PC-3 (cell line): ENCODE measurements at regions not wholly inside any gene's neighbourhood (a gene's known extent, or its start where the extent isn't known, plus 50 kb on each side); places are given as distances from the start of the nearest gene placed in this dataset.

Source experiments
- ATAC-seq: fragments of 200-7000 bp; cut with Tn5 transposase; 2 replicates; pipeline ENCODE4 v1.9.1; 2020; ENCODE audit warnings: mild to moderate bottlenecking, moderate library complexity
- BruUV-seq: library from RNA; stranded (reverse); fragments of 400-500 nt; replicated peaks from 2 replicates; lab custom pipeline; 2021; lab: Mats Ljungman, UMichigan
- CTCF ChIA-PET: fragments of 300-600 bp; sonication (Branson Sonifier 250); formaldehyde crosslinking; loops from one replicate; lab custom pipeline; 2022; ENCODE audit warnings: antibody characterized with exemption; lab: Charles Lee
- POLR2A ChIA-PET: fragments of 300-600 bp; sonication (Branson Sonifier 250); formaldehyde crosslinking; loops from one replicate; lab custom pipeline; 2022; ENCODE audit warnings: antibody characterized with exemption; ENCODE audit not compliant: unreplicated experiment; lab: Charles Lee
- DNase-seq: peaks from one replicate; pipeline ENCODE4 v3.0.0-alpha.2; 2015
- H2AFZ ChIP-seq: fragments of 300-600 bp; sonication (generic); 2 replicates; pipeline ENCODE4 v1.6.0; 2016; ENCODE audit warnings: antibody characterized with exemption, low read length
- H3F3A ChIP-seq: fragments of 300-600 bp; sonication (generic); one replicate; pipeline ENCODE4 v1.6.0; 2017; ENCODE audit warnings: antibody characterized with exemption, low read length, control low read depth, mild to moderate bottlenecking; ENCODE audit not compliant: unreplicated experiment
- H3K27ac ChIP-seq: fragments of 300-600 bp; sonication (generic); 2 replicates; pipeline ENCODE4 v1.5.1; 2016; ENCODE audit warnings: mild to moderate bottlenecking, low read length
- H3K27me3 ChIP-seq: fragments of 300-600 bp; sonication (generic); 2 replicates; pipeline ENCODE4 v1.6.1; 2016; ENCODE audit warnings: low read length, mixed read lengths
- H3K36me3 ChIP-seq: fragments of 300-600 bp; sonication (generic); 2 replicates; pipeline ENCODE4 v1.6.1; 2016; ENCODE audit warnings: low read depth, mixed run types, low read length, mixed read lengths
- H3K4me1 ChIP-seq: fragments of 300-600 bp; sonication (generic); 2 replicates; pipeline ENCODE4 v1.5.1; 2016; ENCODE audit warnings: low read length; ENCODE audit not compliant: insufficient read depth
- H3K4me2 ChIP-seq: fragments of 300-600 bp; sonication (generic); 2 replicates; pipeline ENCODE4 v1.6.0; 2016; ENCODE audit warnings: low read length
- H3K4me3 ChIP-seq: fragments of 300-600 bp; sonication (generic); 2 replicates; pipeline ENCODE4 v1.5.1; 2016; ENCODE audit warnings: mild to moderate bottlenecking, low read length, mixed read lengths
- H3K79me2 ChIP-seq: fragments of 300-600 bp; sonication (generic); 2 replicates; pipeline ENCODE4 v1.6.1; 2017; ENCODE audit warnings: low read length, mixed read lengths
- H3K9ac ChIP-seq: fragments of 300-600 bp; sonication (generic); 2 replicates; pipeline ENCODE4 v1.6.0; 2016; ENCODE audit warnings: mild to moderate bottlenecking, low read length
- H3K9me2 ChIP-seq: fragments of 300-600 bp; sonication (generic); replicated peaks from 2 replicates; pipeline ENCODE4 v1.6.1; 2016; ENCODE audit warnings: mixed run types, low read length, mixed read lengths
- H3K9me3 ChIP-seq: fragments of 300-600 bp; sonication (generic); 2 replicates; pipeline ENCODE4 v1.6.1; 2016; ENCODE audit warnings: low read length, mixed read lengths
- H4K20me1 ChIP-seq: fragments of 300-600 bp; sonication (generic); 2 replicates; pipeline ENCODE4 v1.6.1; 2016; ENCODE audit warnings: low read length, mixed read lengths
- CTCF ChIP-seq: fragments of 300-600 bp; sonication (generic); conservative IDR thresholded peaks from 2 replicates; pipeline ENCODE4 v1.5.1; 2017; ENCODE audit warnings: antibody characterized with exemption, low read depth, mild to moderate bottlenecking, low read length
- EZH2 ChIP-seq: fragments of 300-600 bp; sonication (generic); IDR thresholded peaks from one replicate; pipeline ENCODE4 v1.6.1; 2017; ENCODE audit warnings: antibody characterized with exemption, mild to moderate bottlenecking, low read length; ENCODE audit not compliant: unreplicated experiment
- EZH2phosphoT487 ChIP-seq: fragments of 300-600 bp; sonication (generic); IDR thresholded peaks from 2 replicates; pipeline ENCODE4 v1.6.1; 2018; ENCODE audit warnings: mild to moderate bottlenecking, antibody characterized with exemption, low read length, borderline replicate concordance
- intact Hi-C: fragments of 100-400 bp; cut with micrococcal nuclease; formaldehyde crosslinking; loops from 2 replicates; pipeline ENCODE4 v1.9.0; 2023

GRCh38 chr6:25169961-25170360, 109.2 kb upstream of the CARMIL1 start:
- no peaks in the 10 kb centered on the region for H3K9me2 ChIP-seq
- no peaks in the 10 kb centered on the region for H4K20me1 ChIP-seq
- DNase-seq (no peak), ATAC-seq (no peak)
- intact Hi-C loops = loop anchor here (5.0 to 10.0 kb wide), 2 partner anchors 98 to 315 kb away; no protein-coding TSS in a partner anchor
- H3K4me1 ChIP-seq = peaks cover 36% of the 10 kb centered on the region
- peaks cover 14% of the 10 kb centered on the region for H3F3A ChIP-seq
- no TSS peak for BruUV-seq
- no peak overlapping the region for H3K4me2 ChIP-seq
- H3K9me3 ChIP-seq = no peaks in the 10 kb centered on the region
- no peak overlapping the region for H3K4me3 ChIP-seq
- H3K27me3 ChIP-seq = no peaks in the 10 kb centered on the region
- H3K9ac ChIP-seq = no peak overlapping the region
- TF ChIP-seq EZH2 = no peak
- no peak for TF ChIP-seq CTCF
- no peak for TF ChIP-seq EZH2phosphoT487
- ChIA-PET POLR2A (interaction anchor here (0.6 kb wide), 1 partner anchor 46 kb away, joined by 3 read pairs; no protein-coding TSS in a partner anchor), CTCF (no interaction called here)
- H3K79me2 ChIP-seq = no peaks in the 10 kb centered on the region
- H2AFZ ChIP-seq = no peak overlapping the region
- no peak overlapping the region for H3K27ac ChIP-seq
- no peaks in the 10 kb centered on the region for H3K36me3 ChIP-seq

GRCh38 chr6:25170640-25171039, 108.5 kb upstream of the CARMIL1 start:
- CTCF ChIA-PET = no interaction called here
- no peak for TF ChIP-seq EZH2
- TF ChIP-seq EZH2phosphoT487 = no peak
- no peak for TF ChIP-seq CTCF
- peaks cover 42% of the 10 kb centered on the region for H3K4me1 ChIP-seq

GRCh38 chr6:25171301-25171700, 107.9 kb upstream of the CARMIL1 start:
- Histone ChIP-seq H3K36me3 (no peaks in the 10 kb centered on the region), H3K4me1 (peaks cover 49% of the 10 kb centered on the region), H4K20me1 (no peaks in the 10 kb centered on the region), H3K9me3 (no peaks in the 10 kb centered on the region), H3K79me2 (no peaks in the 10 kb centered on the region), H3K4me3 (no peak overlapping the region), H3F3A (peaks cover 14% of the 10 kb centered on the region), H3K27ac (no peak overlapping the region), H3K27me3 (no peaks in the 10 kb centered on the region), H3K4me2 (no peak overlapping the region), H3K9me2 (no peaks in the 10 kb centered on the region), H3K9ac (no peak overlapping the region), H2AFZ (no peak overlapping the region)
- intact Hi-C loops = loop anchor here (5.0 to 10.0 kb wide), 2 partner anchors 99 to 316 kb away; no protein-coding TSS in a partner anchor
- no peak for TF ChIP-seq EZH2
- no peak for TF ChIP-seq CTCF
- TF ChIP-seq EZH2phosphoT487 = no peak
- no TSS peak for BruUV-seq
- DNase-seq = peak; percentile 35
- ATAC-seq = no peak
- ChIA-PET POLR2A (no interaction called here), CTCF (no interaction called here)

More at GRCh38 chr6:25170640-25171039, 108.5 kb upstream of the CARMIL1 start:
- Histone ChIP-seq H3K9ac (no peak overlapping the region), H3K27me3 (no peaks in the 10 kb centered on the region), H4K20me1 (no peaks in the 10 kb centered on the region), H3K4me2 (no peak overlapping the region), H2AFZ (no peak overlapping the region), H3K9me3 (no peaks in the 10 kb centered on the region), H3K4me3 (no peak overlapping the region), H3K27ac (no peak overlapping the region), H3K9me2 (no peaks in the 10 kb centered on the region), H3K36me3 (no peaks in the 10 kb centered on the region), H3F3A (peaks cover 14% of the 10 kb centered on the region), H3K79me2 (no peaks in the 10 kb centered on the region)
- DNase-seq (no peak), ATAC-seq (no peak)
- POLR2A ChIA-PET = no interaction called here
- no TSS peak for BruUV-seq
- intact Hi-C loops = loop anchor here (5.0 to 10.0 kb wide), 2 partner anchors 98 to 316 kb away; no protein-coding TSS in a partner anchor
